HL-60 (cell line): ENCODE measurements at regions not wholly inside any gene's neighbourhood (a gene's known extent, or its start where the extent isn't known, plus 50 kb on each side); places are given as distances from the start of the nearest gene placed in this dataset.

Experiments used
- GABPA ChIP-seq: IDR thresholded peaks from 2 replicates; pipeline ENCODE4 v1.6.1; 2012; ENCODE audit warnings: low read depth
- POLR2AphosphoS5 ChIP-seq: IDR thresholded peaks from 2 replicates; pipeline ENCODE4 v1.6.1; 2012; ENCODE audit warnings: low read depth
- TF ChIP-seq, protein P1 (sequence below): IDR thresholded peaks from one replicate; pipeline ENCODE4 v1.5.1; 2011; ENCODE audit warnings: low read length, control low read depth, inconsistent platforms; ENCODE audit not compliant: insufficient read depth
- TF ChIP-seq, protein P2 (sequence below): IDR thresholded peaks from 2 replicates; pipeline ENCODE4 v1.6.1; 2012; ENCODE audit warnings: low read depth; ENCODE audit not compliant: insufficient replicate concordance

DNA sequence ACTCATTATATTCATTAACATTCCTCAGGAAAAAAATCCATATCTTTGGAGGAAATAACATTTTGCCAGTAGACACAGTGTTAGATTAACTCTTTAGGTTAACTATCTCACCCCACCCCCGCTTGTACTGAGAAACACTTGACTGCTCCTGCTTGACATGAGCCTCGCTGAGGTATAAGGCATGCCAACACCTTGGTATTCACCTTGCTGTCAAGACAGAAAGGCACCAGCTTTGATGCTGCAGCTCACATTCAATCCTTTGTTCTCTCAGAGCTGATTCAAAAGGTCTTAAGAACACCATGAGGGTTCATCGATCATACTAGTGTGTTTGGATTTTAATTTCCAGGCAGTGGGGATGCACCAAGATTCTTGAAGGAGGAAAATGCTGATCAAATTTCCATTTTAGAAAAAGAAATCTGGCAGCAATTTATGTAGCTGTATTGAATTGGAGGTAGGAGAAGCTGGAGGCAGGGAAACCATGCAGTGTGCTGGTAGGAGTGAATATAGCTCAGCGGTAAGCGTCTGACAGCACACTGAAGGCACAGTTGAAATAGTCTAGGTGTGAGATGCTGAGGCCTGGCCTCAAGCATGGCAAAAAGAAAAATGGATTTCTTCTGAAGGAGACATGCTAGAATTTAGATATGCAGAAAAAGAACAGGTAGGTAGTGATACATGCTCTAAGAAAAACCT, 108.0 kb upstream of the ST6GALNAC5 start:
- TF ChIP-seq, protein P1, sequence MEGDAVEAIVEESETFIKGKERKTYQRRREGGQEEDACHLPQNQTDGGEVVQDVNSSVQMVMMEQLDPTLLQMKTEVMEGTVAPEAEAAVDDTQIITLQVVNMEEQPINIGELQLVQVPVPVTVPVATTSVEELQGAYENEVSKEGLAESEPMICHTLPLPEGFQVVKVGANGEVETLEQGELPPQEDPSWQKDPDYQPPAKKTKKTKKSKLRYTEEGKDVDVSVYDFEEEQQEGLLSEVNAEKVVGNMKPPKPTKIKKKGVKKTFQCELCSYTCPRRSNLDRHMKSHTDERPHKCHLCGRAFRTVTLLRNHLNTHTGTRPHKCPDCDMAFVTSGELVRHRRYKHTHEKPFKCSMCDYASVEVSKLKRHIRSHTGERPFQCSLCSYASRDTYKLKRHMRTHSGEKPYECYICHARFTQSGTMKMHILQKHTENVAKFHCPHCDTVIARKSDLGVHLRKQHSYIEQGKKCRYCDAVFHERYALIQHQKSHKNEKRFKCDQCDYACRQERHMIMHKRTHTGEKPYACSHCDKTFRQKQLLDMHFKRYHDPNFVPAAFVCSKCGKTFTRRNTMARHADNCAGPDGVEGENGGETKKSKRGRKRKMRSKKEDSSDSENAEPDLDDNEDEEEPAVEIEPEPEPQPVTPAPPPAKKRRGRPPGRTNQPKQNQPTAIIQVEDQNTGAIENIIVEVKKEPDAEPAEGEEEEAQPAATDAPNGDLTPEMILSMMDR = no peak
- TF ChIP-seq, protein P2, sequence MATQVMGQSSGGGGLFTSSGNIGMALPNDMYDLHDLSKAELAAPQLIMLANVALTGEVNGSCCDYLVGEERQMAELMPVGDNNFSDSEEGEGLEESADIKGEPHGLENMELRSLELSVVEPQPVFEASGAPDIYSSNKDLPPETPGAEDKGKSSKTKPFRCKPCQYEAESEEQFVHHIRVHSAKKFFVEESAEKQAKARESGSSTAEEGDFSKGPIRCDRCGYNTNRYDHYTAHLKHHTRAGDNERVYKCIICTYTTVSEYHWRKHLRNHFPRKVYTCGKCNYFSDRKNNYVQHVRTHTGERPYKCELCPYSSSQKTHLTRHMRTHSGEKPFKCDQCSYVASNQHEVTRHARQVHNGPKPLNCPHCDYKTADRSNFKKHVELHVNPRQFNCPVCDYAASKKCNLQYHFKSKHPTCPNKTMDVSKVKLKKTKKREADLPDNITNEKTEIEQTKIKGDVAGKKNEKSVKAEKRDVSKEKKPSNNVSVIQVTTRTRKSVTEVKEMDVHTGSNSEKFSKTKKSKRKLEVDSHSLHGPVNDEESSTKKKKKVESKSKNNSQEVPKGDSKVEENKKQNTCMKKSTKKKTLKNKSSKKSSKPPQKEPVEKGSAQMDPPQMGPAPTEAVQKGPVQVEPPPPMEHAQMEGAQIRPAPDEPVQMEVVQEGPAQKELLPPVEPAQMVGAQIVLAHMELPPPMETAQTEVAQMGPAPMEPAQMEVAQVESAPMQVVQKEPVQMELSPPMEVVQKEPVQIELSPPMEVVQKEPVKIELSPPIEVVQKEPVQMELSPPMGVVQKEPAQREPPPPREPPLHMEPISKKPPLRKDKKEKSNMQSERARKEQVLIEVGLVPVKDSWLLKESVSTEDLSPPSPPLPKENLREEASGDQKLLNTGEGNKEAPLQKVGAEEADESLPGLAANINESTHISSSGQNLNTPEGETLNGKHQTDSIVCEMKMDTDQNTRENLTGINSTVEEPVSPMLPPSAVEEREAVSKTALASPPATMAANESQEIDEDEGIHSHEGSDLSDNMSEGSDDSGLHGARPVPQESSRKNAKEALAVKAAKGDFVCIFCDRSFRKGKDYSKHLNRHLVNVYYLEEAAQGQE = no peak
- TF ChIP-seq POLR2AphosphoS5 = no peak
- TF ChIP-seq GABPA = no peak
